OCI-LY3 (cell line): ENCODE measurements at regions not wholly inside any gene's neighbourhood (a gene's known extent, or its start where the extent isn't known, plus 50 kb on each side); places are given as distances from the start of the nearest gene placed in this dataset.

Experiments used
- EZH2phosphoT487 ChIP-seq: fragments of 200-600 bp; shearing (Covaris generic); IDR thresholded peaks from 2 replicates; pipeline ENCODE4 v1.6.1; 2018; ENCODE audit warnings: antibody characterized with exemption, mixed run types, low read depth
- TF ChIP-seq, protein P1 (sequence below): fragments of 200-600, 300-600 bp; sonication (generic); IDR thresholded peaks from 2 replicates; pipeline ENCODE4 v1.5.1; 2014; ENCODE audit warnings: antibody characterized with exemption, low read length, low read depth

DNA sequence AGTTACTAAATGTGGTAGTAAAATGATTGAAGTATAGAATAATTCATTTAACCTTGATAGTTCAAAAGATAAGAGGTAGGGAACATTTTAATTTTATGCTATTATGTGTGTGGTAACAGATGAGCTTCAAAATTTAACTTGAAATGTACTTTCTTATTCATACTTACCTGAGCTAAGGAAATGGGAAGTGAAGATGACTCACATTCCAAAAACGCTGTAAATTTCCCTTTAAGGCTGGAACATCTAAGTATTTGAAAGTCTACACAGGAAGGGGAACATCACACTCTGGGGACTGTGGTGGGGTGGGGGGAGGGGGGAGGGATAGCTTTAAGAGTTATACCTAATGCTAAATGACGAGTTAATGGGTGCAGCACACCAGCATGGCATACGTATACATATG, 1582.3 kb downstream of the NLGN4Y start:
- TF ChIP-seq, protein P1, sequence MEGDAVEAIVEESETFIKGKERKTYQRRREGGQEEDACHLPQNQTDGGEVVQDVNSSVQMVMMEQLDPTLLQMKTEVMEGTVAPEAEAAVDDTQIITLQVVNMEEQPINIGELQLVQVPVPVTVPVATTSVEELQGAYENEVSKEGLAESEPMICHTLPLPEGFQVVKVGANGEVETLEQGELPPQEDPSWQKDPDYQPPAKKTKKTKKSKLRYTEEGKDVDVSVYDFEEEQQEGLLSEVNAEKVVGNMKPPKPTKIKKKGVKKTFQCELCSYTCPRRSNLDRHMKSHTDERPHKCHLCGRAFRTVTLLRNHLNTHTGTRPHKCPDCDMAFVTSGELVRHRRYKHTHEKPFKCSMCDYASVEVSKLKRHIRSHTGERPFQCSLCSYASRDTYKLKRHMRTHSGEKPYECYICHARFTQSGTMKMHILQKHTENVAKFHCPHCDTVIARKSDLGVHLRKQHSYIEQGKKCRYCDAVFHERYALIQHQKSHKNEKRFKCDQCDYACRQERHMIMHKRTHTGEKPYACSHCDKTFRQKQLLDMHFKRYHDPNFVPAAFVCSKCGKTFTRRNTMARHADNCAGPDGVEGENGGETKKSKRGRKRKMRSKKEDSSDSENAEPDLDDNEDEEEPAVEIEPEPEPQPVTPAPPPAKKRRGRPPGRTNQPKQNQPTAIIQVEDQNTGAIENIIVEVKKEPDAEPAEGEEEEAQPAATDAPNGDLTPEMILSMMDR = no peak
- TF ChIP-seq EZH2phosphoT487 = no peak
